Parathyroid adenoma (tissue), 2 donors: ENCODE measurements at regions not wholly inside any gene's neighbourhood (a gene's known extent, or its start where the extent isn't known, plus 50 kb on each side); places are given as distances from the start of the nearest gene placed in this dataset.

ENCODE experiments used
- H2AFZ ChIP-seq: fragments of 300-600 bp; sonication (generic); one replicate; pipeline ENCODE4 v1.7.0; 2017; ENCODE audit warnings: antibody characterized with exemption, mild to moderate bottlenecking
- H3K27ac ChIP-seq: fragments of 300-600 bp; sonication (generic); one replicate; pipeline ENCODE4 v1.7.0; 2017
- H3K27me3 ChIP-seq: fragments of 300-600 bp; sonication (generic); one replicate; pipeline ENCODE4 v1.7.0; 2017; ENCODE audit warnings: low read length; ENCODE audit not compliant: control insufficient read depth, insufficient read depth
- H3K36me3 ChIP-seq: fragments of 300-600 bp; sonication (generic); one replicate; pipeline ENCODE4 v1.7.0; 2017; ENCODE audit warnings: low read length; ENCODE audit not compliant: control insufficient read depth, insufficient read depth
- H3K4me1 ChIP-seq: fragments of 300-600 bp; sonication (generic); one replicate; pipeline ENCODE4 v1.7.0; 2017; ENCODE audit warnings: control low read depth
- H3K4me2 ChIP-seq: fragments of 300-600 bp; sonication (generic); one replicate; pipeline ENCODE4 v1.7.0; 2017; ENCODE audit warnings: low read length
- H3K4me3 ChIP-seq: fragments of 300-600 bp; sonication (generic); one replicate; pipeline ENCODE4 v1.7.0; 2017; ENCODE audit warnings: low read depth, low read length
- H3K79me2 ChIP-seq: fragments of 300-600 bp; sonication (generic); one replicate; pipeline ENCODE4 v1.7.0; 2017; ENCODE audit warnings: control low read depth
- H3K9ac ChIP-seq: fragments of 300-600 bp; sonication (generic); one replicate; pipeline ENCODE4 v1.7.0; 2017; ENCODE audit warnings: mild to moderate bottlenecking
- H3K9me3 ChIP-seq: fragments of 300-600 bp; sonication (generic); one replicate; pipeline ENCODE4 v1.7.0; 2017; ENCODE audit warnings: low read length; ENCODE audit not compliant: control insufficient read depth
- CTCF ChIP-seq: fragments of 300-600 bp; sonication (generic); IDR thresholded peaks from one replicate; pipeline ENCODE4 v1.7.0; 2017; ENCODE audit warnings: antibody characterized with exemption, mild to moderate bottlenecking
- donor health status: primary hyperparathyroidism.

GRCh38 chr4:137823007-137823406 lies 290.7 kb upstream of the PCDH18 start:
- no peaks in the 10 kb centered on the region for H3K36me3 ChIP-seq
- H3K4me2 ChIP-seq, result no peak overlapping the region
- no peak for TF ChIP-seq CTCF
- H3K27me3 ChIP-seq, result no peaks in the 10 kb centered on the region
- no peak overlapping the region for H3K4me3 ChIP-seq
- H3K9ac ChIP-seq, result no peak overlapping the region
- no peak overlapping the region for H2AFZ ChIP-seq
- no peaks in the 10 kb centered on the region for H3K9me3 ChIP-seq
- no peaks in the 10 kb centered on the region for H3K79me2 ChIP-seq
- H3K4me1 ChIP-seq, result no peaks in the 10 kb centered on the region
- H3K27ac ChIP-seq, result no peak overlapping the region

GRCh38 chr4:137819964-137820383 lies 287.7 kb upstream of the PCDH18 start:
- Histone ChIP-seq H2AFZ (no peak overlapping the region), H3K9me3 (no peaks in the 10 kb centered on the region), H3K79me2 (no peaks in the 10 kb centered on the region), H3K27ac (no peak overlapping the region), H3K9ac (no peak overlapping the region), H3K27me3 (no peaks in the 10 kb centered on the region), H3K36me3 (no peaks in the 10 kb centered on the region), H3K4me1 (no peaks in the 10 kb centered on the region), H3K4me2 (no peak overlapping the region), H3K4me3 (no peak overlapping the region)
- TF ChIP-seq CTCF, result no peak

DNA sequence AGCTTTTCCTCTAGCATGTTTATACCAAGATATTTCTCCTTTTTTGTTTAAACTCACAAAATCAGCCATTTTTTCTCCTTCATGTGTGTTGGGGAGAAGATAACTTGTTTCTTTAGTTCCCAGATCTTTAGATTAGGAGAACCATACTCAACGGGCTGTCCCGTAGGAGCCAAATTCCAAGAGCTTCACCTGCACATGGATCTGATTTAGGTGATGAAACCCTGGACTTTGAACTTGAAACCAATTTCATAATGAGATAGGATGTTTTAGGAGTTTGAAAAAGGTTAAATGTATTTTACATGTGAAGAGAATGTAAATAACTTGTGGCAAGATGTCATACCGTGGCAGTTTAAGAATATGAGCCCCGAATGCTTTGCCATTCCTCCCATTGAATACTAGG lies 280.0 kb upstream of the PCDH18 start:
- Histone ChIP-seq H3K4me1 (no peaks in the 10 kb centered on the region), H3K36me3 (no peaks in the 10 kb centered on the region), H3K79me2 (no peaks in the 10 kb centered on the region), H3K4me2 (no peak overlapping the region), H3K9me3 (no peaks in the 10 kb centered on the region), H2AFZ (no peak overlapping the region), H3K27ac (no peak overlapping the region), H3K9ac (no peak overlapping the region), H3K27me3 (no peaks in the 10 kb centered on the region), H3K4me3 (no peak overlapping the region)
- no peak for TF ChIP-seq CTCF

DNA sequence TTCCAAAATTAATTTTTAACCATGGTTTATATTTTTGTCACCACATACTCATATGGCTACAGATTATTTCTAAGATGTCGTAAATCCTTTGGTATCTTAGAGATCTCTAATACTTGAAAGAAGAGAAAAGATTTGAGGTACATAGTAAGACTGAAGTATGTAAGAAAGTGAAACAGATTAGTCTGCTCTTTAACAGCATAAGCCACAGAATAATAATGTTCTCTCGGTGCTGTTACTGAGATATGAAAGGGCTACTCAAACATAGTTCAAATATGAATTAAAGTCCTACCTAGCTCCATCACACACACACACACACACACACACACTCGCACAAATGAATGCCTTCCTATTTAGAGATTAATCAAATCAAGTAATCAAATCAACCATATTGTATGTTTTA lies 274.1 kb upstream of the PCDH18 start:
- Histone ChIP-seq H3K79me2 (no peaks in the 10 kb centered on the region), H3K4me2 (no peak overlapping the region), H3K9me3 (no peaks in the 10 kb centered on the region), H3K4me3 (no peak overlapping the region), H3K27ac (no peak overlapping the region), H3K9ac (no peak overlapping the region), H3K27me3 (no peaks in the 10 kb centered on the region), H3K4me1 (no peaks in the 10 kb centered on the region), H3K36me3 (no peaks in the 10 kb centered on the region), H2AFZ (no peak overlapping the region)
- TF ChIP-seq CTCF, result no peak

DNA sequence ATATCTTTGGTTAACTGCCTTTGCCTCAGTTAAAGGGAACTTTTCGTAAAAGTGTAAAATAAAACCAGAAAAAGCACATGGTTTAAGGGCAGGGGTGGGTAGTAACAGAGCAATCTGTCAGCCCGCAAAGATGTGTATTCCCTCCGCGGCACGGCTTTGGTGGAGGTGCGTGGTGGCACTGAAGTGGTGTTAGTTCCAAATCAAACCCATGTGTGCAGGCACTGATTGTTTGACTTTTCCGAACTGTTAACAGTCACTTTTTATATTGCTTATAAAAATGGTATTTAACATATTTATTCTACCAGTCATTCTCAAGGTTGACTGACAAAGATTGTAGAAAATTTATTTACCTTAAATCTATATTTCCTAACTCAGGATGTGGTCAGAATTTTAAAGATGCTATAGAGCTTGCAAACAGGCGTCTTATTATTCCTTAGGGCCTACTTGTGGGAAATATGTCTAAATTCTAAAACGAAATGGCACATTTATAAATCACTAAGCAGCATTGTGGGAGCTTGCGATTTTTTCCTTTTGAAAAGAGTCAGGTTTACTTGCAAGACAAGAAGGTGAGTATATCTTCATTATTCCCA lies 272.7 kb upstream of the PCDH18 start:
- Histone ChIP-seq H3K27ac (no peak overlapping the region), H3K4me3 (no peak overlapping the region), H3K9me3 (no peaks in the 10 kb centered on the region), H3K4me2 (no peak overlapping the region), H3K36me3 (no peaks in the 10 kb centered on the region), H3K4me1 (no peaks in the 10 kb centered on the region), H2AFZ (no peak overlapping the region), H3K9ac (no peak overlapping the region), H3K27me3 (no peaks in the 10 kb centered on the region), H3K79me2 (no peaks in the 10 kb centered on the region)
- no peak for TF ChIP-seq CTCF
